Activated naive CD4-positive, alpha-beta T cell treated with anti-CD3 and anti-CD28 coated beads, Interleukin-2, amount 50 U/mL, for 72 hours (primary cell): ENCODE measurements at regions not wholly inside any gene's neighbourhood (a gene's known extent, or its start where the extent isn't known, plus 50 kb on each side); places are given as distances from the start of the nearest gene placed in this dataset.

Experiments
- ATAC-seq, 2 donors: fragments of 150-1000 bp; cut with Tn5 transposase; 2 replicates each; pipeline ENCODE4 v1.10.0; 2021; ENCODE audit warnings: mild to moderate bottlenecking in 2 of 2, moderate library complexity in 2 of 2
- DNase-seq, 2 donors: peaks; one replicate each; pipeline ENCODE4 v3.0.0; 2021 to 2022; ENCODE audit warnings: low spot score in 2 of 2
- H3K27ac Mint-ChIP-seq, 2 donors: one replicate each; pipeline ENCODE4 v1.8.0; 2022; ENCODE audit warnings: mild to moderate bottlenecking in 2 of 2, mixed read lengths in 2 of 2
- H3K36me3 Mint-ChIP-seq, 2 donors: one replicate each; pipeline ENCODE4 v1.8.0; 2022; ENCODE audit warnings: mixed read lengths in 2 of 2
- H3K9me3 Mint-ChIP-seq, 2 donors: one replicate each; pipeline ENCODE4 v1.8.0; 2022; ENCODE audit warnings: mixed read lengths in 2 of 2

- peaks cover 0 to 6% of the 10 kb centered on the region in 2 donors for H3K36me3 Mint-ChIP-seq
- DNase-seq: no peak
- no peak for ATAC-seq
- H3K9me3 Mint-ChIP-seq: peaks cover 5 to 11% of the 10 kb centered on the region in 2 donors
- H3K27ac Mint-ChIP-seq: no peak overlapping the region
Observed at GRCh38 chr2:185132501-185133041, 534.2 kb downstream of the ZNF804A start.

- no peak overlapping the region for H3K27ac Mint-ChIP-seq
- H3K9me3 Mint-ChIP-seq: peaks cover 10 to 17% of the 10 kb centered on the region in 2 donors
- DNase-seq (no peak), ATAC-seq (no peak)
- H3K36me3 Mint-ChIP-seq: peaks cover 0 to 6% of the 10 kb centered on the region in 2 donors
Observed at GRCh38 chr2:185137700-185138099, 539.4 kb downstream of the ZNF804A start.

GRCh38 chr2:185142677-185143076, 544.3 kb downstream of the ZNF804A start:
- Mint-ChIP-seq H3K36me3 (no peaks in the 10 kb centered on the region), H3K9me3 (peaks cover 5 to 9% of the 10 kb centered on the region in 2 donors), H3K27ac (no peak overlapping the region)
- ATAC-seq (no peak), DNase-seq (no peak)

DNA sequence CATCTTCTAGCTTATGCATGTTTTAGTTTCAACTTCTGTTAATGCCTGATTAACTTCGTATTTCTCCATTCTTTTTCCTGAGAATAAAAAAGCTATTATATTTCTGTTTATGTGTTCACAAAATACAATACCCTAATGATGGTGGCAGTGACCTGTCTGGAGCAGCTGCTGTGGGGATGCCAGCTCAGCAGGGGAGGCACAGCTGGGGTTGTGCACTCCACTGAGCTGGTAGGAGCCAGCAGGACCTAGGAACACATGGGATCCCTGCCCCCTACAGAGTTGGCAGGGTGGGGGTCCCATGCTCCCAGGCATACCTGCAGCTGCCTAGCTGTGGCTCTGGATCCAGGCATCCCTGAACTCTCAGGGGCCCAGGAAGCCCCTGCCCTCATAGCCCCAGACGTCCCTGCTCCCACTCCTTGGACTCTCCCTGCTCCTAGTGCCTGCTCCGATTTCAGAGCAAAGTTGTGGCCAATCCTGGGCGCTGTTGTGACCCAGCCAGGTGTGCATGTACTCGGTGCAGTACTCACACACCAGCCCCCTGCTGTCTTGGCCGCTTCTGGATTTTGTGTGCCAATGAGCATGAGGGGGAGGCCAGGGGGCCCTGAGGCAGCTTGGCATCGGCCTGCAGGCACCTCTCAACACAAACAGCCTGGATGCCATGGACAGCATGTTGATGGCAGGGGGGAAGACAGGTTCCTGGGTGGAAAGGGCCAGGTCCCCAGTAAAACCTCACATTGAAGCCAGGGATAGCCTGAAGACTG, 546.0 kb downstream of the ZNF804A start:
- H3K9me3 Mint-ChIP-seq: peaks cover 5 to 9% of the 10 kb centered on the region in 2 donors
- ATAC-seq (no peak), DNase-seq (no peak)
- H3K27ac Mint-ChIP-seq: no peak overlapping the region
- no peaks in the 10 kb centered on the region for H3K36me3 Mint-ChIP-seq

DNA sequence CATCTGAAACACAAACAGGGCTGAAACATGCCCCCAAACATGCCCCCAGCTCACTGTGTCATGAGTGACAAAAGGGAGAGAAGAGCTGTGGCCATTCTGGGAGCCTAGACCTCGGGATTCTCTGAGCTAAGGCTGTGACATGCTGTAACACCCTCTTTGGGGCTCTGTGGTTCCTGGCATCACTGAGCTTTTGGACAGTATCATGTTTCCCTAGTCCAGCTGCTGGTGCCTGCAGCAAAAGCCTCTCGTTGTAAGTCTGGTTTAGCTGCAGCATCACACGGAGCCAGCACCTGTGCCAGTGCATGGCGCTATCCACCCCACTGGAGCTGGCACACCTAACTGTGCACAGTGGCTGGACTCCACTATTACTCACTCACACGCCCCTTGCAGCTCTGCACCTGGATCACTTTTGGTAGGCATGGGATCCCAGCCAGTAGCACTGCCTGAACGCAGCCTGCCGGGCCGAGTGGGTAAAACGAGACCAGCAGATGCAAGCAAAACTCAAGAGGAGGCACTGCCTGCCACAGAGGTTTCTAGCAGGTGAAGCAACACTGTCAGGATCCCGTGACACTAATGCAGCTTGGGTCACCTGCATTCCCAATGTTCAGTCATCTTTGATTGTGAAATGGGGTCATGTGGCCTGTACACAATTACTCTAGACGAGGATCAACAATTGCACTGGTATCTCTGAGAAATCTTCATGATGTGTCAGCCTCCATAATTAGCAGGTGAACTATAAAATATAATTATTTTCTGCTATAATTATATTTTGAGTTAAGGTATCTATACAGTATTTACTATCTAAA, 547.2 kb downstream of the ZNF804A start:
- H3K27ac Mint-ChIP-seq: no peak overlapping the region
- no peaks in the 10 kb centered on the region for H3K36me3 Mint-ChIP-seq
- H3K9me3 Mint-ChIP-seq: peaks cover 4 to 7% of the 10 kb centered on the region in 2 donors
- no peak for DNase-seq
- ATAC-seq: no peak

- no peak overlapping the region for H3K27ac Mint-ChIP-seq
- no peak for DNase-seq
Observed at GRCh38 chr2:185147361-185147760, 549.0 kb downstream of the ZNF804A start.

DNA sequence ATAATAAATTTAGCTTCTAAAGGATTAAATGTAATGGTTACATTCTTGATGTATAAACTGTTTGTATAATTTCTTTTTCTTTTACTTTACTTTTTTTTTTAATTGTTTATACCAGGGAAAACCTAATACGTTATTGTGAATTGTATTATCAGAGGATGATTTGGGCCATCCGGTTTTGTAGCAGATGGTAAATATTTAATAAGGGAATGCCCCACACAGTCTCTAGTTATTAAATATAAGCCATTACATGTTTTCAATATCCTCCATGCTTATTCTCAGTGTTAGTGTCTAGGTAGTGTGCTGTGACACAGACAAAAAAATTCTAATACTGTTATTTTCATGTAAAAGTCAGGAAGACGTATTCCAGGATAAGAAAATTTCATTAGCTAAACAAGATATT, 553.9 kb downstream of the ZNF804A start:
- ATAC-seq (no peak), DNase-seq (no peak)
- no peaks in the 10 kb centered on the region for H3K36me3 Mint-ChIP-seq
- peaks cover 10 to 13% of the 10 kb centered on the region in 2 donors for H3K9me3 Mint-ChIP-seq
- H3K27ac Mint-ChIP-seq: no peak overlapping the region

More at GRCh38 chr2:185147361-185147760, 549.0 kb downstream of the ZNF804A start:
- no peak for ATAC-seq
- Mint-ChIP-seq H3K36me3 (no peaks in the 10 kb centered on the region), H3K9me3 (peaks cover 5 to 8% of the 10 kb centered on the region in 2 donors)

DNA sequence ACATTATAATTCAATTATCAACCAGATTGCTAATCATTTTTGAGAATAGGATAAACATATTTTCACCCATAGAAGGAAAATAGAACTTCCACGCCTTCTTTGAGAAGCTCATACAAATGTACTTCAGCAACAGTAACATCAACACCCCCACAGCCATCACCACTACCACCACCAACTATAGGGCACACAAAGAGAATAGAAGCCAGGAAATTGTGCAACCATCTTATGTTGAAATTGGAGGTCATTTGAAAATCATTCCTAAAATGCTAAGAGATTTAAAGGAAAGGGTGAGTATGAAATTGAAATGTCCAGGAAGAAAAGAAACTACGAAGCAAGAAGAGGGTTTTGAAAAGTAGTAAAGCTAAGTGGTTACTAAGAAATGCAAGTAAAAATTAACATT, 563.4 kb downstream of the ZNF804A start:
- DNase-seq (no peak), ATAC-seq (no peak)
- peaks cover 4 to 12% of the 10 kb centered on the region in 2 donors for H3K9me3 Mint-ChIP-seq
- no peak overlapping the region for H3K27ac Mint-ChIP-seq
- no peaks in the 10 kb centered on the region for H3K36me3 Mint-ChIP-seq

DNA sequence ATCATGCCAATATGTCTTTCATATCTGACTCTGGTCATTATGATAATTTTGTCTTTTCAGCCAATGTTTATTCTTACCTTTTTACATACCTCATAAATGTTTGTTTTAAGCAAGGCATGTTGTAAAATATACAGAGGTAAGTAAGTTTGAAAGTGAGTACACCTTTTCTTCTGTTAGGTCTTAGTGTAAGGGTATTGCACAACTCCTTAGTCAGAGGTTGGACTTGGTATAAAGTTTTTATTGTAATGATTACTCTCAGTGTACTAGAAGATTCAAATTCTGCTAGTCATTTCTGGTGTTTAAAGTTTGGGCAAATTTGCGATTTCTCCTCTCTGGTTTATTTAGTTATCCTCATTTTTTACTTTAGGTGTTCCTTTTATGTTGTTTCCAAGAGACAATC, 564.3 kb upstream of the FSIP2 start:
- ATAC-seq: no peak
- peaks cover 0 to 8% of the 10 kb centered on the region in 2 donors for H3K9me3 Mint-ChIP-seq
- no peak for DNase-seq
- H3K27ac Mint-ChIP-seq: no peak overlapping the region
- H3K36me3 Mint-ChIP-seq: no peaks in the 10 kb centered on the region

GRCh38 chr2:185179743-185180142, 558.9 kb upstream of the FSIP2 start:
- Mint-ChIP-seq H3K9me3 (peaks cover 0 to 4% of the 10 kb centered on the region in 2 donors), H3K27ac (no peak overlapping the region), H3K36me3 (no peaks in the 10 kb centered on the region)
- no peak for ATAC-seq
- DNase-seq: no peak

DNA sequence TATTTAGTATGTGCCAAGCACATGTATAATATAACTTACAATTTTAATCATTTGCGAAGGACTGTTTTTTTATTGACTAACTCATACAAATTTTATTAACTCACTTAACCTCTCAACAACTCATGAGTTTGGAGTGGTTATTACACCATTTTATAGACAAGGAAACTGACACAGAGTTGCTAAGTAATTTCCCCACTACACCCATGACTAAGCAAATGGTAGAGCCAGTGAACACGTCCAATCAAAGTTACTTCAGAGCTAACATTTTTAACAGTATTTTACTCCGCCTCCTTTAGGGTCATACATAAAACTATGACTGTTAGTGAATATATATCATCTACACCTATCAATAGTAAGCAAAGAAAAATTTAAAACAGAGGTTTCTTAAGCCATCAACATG, 556.7 kb upstream of the FSIP2 start:
- H3K9me3 Mint-ChIP-seq: peaks cover 3 to 5% of the 10 kb centered on the region in 2 donors
- H3K27ac Mint-ChIP-seq: no peak overlapping the region
- no peaks in the 10 kb centered on the region for H3K36me3 Mint-ChIP-seq
- ATAC-seq (no peak), DNase-seq (no peak)

- Mint-ChIP-seq H3K27ac (no peak overlapping the region), H3K9me3 (peaks cover 11% of the 10 kb centered on the region in 2 donors), H3K36me3 (no peaks in the 10 kb centered on the region)
- ATAC-seq: no peak
- DNase-seq: no peak
Observed at GRCh38 chr2:185185044-185185443, 553.6 kb upstream of the FSIP2 start.

DNA sequence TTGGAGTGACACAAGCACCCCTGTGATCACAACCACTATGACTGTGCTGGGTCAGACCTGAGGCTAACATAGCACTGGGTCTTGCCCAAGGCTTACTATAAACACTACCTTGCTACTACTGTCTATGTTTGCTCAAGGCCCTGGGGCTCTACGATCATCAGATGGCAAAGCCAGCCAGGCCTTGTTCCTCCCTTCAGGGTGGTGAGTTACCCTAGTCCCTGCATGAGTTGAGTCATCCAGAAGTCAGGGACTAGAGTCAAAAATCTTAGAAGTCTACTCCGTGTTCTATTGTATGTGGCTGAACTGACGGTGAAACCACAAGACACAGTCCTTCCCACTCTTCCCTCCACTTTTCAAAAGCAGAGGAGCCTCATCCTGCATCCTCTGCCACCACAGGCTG, 551.2 kb upstream of the FSIP2 start:
- no peak for DNase-seq
- Mint-ChIP-seq H3K9me3 (peaks cover 11 to 18% of the 10 kb centered on the region in 2 donors), H3K36me3 (no peaks in the 10 kb centered on the region), H3K27ac (no peak overlapping the region)
- ATAC-seq: no peak

DNA sequence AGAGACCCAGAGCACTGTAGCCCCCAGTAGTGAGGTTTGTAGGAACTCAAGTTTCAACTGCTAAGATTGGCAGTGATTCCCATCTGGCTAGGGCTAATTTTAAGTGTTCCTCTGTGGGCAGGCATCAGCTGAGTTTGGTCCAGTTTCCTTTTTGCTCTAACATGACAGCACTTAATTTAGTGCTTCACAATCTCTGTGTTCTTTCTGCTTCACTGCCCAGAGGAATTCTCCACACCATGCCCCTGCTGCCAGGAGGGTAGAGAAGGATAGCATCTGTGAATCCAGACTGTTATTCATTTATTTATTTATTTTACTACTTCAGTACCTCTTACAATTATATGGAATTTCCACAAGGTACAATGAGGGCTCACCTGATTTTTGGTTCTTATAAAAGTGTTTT, 549.9 kb upstream of the FSIP2 start:
- DNase-seq (no peak), ATAC-seq (no peak)
- H3K9me3 Mint-ChIP-seq: peaks cover 19 to 25% of the 10 kb centered on the region in 2 donors
- H3K36me3 Mint-ChIP-seq: no peaks in the 10 kb centered on the region
- no peak overlapping the region for H3K27ac Mint-ChIP-seq

DNA sequence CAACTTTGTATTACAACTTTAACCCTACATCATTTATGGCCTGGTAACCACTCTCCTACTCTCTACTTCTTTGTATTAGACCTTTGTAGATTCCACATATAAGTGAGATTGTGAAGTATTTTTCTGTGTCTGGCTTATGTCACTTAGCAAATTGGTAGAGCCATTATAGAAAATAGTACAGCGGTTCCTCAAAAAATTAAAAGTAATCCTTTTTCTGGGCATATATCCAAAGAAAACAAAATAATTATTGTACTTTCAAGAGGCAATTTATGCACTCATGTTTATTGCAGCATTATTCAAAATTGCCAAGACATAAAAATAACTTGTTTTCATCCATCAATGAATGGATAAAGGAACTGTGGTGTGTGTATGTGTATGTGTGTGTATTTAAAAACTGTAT, 537.5 kb upstream of the FSIP2 start:
- DNase-seq (no peak), ATAC-seq (no peak)
- H3K9me3 Mint-ChIP-seq: peaks cover 11 to 12% of the 10 kb centered on the region in 2 donors
- H3K27ac Mint-ChIP-seq: no peak overlapping the region
- no peaks in the 10 kb centered on the region for H3K36me3 Mint-ChIP-seq

GRCh38 chr2:185202381-185202780, 536.2 kb upstream of the FSIP2 start:
- H3K27ac Mint-ChIP-seq: no peak overlapping the region
- ATAC-seq (no peak), DNase-seq (no peak)
- peaks cover 11 to 13% of the 10 kb centered on the region in 2 donors for H3K9me3 Mint-ChIP-seq
- H3K36me3 Mint-ChIP-seq: no peaks in the 10 kb centered on the region

- Mint-ChIP-seq H3K27ac (no peak overlapping the region), H3K36me3 (no peaks in the 10 kb centered on the region), H3K9me3 (peaks cover 11 to 13% of the 10 kb centered on the region in 2 donors)
- no peak for ATAC-seq
- no peak for DNase-seq
Observed at GRCh38 chr2:185202945-185203528, 535.6 kb upstream of the FSIP2 start.
